ENCODE measurements at regions not wholly inside any gene's neighbourhood (a gene's known extent, or its start where the extent isn't known, plus 50 kb on each side); places are given as distances from the start of the nearest gene placed in this dataset.

DNA sequence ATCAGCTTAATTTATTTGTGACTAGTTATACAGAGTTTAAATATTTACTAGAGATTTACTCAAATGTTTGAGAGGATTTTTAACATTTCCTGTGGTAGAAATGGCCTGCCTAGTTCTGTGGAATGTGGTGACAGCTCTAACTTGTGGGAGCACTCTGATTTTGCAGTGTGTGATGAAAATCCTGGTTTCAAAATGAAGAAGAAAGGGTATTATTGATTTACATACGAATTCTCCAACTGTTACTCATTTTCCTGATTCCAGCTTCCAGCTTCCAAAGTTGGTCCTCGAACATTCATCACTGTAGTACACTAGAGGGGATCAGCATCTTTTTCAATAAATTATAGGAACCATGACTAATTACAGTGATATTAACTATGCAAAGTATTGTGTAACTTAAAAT is 462.7 kb upstream of the PKN2 start:
- Mint-ChIP-seq H3K9me3 (no peaks in the 10 kb centered on the region), H3K4me1 (peaks cover 2% of the 10 kb centered on the region), H3K4me3 (no peak overlapping the region), H3K27me3 (ENCODE audit: low read depth) (no peaks in the 10 kb centered on the region; the same call in 1 of the 2 replicates), H3K36me3 (no peaks in the 10 kb centered on the region), H3K27ac (no peak overlapping the region)
- POLR2A ChIA-PET, result no interaction called here
- CTCF ChIA-PET, result interaction anchor here (1.7 kb wide), 1 partner anchor 41 kb away, joined by 6 read pairs; no protein-coding TSS in a partner anchor
- ATAC-seq, result no peak
- TF ChIP-seq, protein P1, sequence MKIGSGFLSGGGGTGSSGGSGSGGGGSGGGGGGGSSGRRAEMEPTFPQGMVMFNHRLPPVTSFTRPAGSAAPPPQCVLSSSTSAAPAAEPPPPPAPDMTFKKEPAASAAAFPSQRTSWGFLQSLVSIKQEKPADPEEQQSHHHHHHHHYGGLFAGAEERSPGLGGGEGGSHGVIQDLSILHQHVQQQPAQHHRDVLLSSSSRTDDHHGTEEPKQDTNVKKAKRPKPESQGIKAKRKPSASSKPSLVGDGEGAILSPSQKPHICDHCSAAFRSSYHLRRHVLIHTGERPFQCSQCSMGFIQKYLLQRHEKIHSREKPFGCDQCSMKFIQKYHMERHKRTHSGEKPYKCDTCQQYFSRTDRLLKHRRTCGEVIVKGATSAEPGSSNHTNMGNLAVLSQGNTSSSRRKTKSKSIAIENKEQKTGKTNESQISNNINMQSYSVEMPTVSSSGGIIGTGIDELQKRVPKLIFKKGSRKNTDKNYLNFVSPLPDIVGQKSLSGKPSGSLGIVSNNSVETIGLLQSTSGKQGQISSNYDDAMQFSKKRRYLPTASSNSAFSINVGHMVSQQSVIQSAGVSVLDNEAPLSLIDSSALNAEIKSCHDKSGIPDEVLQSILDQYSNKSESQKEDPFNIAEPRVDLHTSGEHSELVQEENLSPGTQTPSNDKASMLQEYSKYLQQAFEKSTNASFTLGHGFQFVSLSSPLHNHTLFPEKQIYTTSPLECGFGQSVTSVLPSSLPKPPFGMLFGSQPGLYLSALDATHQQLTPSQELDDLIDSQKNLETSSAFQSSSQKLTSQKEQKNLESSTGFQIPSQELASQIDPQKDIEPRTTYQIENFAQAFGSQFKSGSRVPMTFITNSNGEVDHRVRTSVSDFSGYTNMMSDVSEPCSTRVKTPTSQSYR (CRISPR knock-in tag; IDR thresholded peaks at IDR 0.05), result no peak
- TF ChIP-seq SMAD4 (CRISPR knock-in tag; IDR thresholded peaks at IDR 0.05) (no peak), GABPB1 (CRISPR knock-in tag; IDR thresholded peaks at IDR 0.05) (no peak)
- no peak for DNase-seq (ENCODE audit: low spot score)

DNA sequence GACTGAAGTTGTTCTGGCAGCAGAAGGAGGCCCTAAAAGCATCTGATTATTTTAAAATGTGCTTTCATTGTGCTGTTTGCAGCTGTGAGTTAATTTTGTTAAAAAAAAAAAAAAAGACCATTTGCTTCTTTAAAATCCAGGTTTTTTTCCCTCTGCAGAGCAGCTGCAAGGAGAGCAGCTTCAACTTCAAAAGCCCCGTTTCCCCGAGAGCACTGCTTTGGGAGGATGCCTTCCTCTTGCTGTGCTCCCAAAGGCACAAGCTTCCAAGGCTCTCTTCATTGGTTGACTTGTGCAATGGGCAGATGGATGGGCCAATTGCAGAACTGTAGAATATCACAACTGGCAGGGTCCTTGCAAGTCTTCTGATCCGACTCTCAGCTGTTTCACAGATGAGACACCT is 459.2 kb upstream of the PKN2 start:
- H3K36me3 Mint-ChIP-seq, result no peaks in the 10 kb centered on the region
- ATAC-seq, result no peak
- CTCF ChIA-PET, result interaction anchor here (1.3 kb wide), 1 partner anchor 44 kb away, joined by 5 read pairs; no protein-coding TSS in a partner anchor

DNA sequence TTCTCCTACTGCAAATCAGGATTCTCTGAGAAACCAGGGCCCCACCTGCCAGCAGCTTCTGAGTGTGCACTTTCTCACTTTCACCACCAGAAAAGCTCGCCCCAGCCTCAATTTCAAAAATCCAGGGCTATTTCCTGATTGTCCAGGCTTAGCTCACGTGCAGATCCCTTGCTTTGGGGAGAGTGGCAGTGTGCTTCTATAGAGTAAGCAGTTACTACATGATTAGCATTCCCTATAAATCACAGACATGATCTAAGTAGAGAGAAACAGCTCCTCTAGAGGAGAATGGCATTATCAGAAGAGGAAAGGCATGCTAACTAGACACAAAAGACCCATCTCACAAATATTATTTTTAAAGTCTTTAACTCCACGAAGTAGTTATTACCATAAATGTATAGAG is 456.0 kb upstream of the PKN2 start:
- no peaks in the 10 kb centered on the region for H3K4me1 Mint-ChIP-seq
- H3K4me3 Mint-ChIP-seq, result no peak overlapping the region
- H3K27me3 Mint-ChIP-seq (ENCODE audit: low read depth), result no peaks in the 10 kb centered on the region
- H3K9me3 Mint-ChIP-seq, result no peaks in the 10 kb centered on the region
- no peak overlapping the region for H3K27ac Mint-ChIP-seq
- no peaks in the 10 kb centered on the region for H3K36me3 Mint-ChIP-seq
- no peak for DNase-seq (ENCODE audit: low spot score)
- CTCF ChIA-PET, result interaction anchor here (0.8 to 2.3 kb wide), 5 partner anchors 11 to 231 kb away, joined by 3 to 15 read pairs (median 3); no protein-coding TSS in a partner anchor
- POLR2A ChIA-PET, result no interaction called here
- peak; percentile 71 for ATAC-seq
- TF ChIP-seq, protein P2, sequence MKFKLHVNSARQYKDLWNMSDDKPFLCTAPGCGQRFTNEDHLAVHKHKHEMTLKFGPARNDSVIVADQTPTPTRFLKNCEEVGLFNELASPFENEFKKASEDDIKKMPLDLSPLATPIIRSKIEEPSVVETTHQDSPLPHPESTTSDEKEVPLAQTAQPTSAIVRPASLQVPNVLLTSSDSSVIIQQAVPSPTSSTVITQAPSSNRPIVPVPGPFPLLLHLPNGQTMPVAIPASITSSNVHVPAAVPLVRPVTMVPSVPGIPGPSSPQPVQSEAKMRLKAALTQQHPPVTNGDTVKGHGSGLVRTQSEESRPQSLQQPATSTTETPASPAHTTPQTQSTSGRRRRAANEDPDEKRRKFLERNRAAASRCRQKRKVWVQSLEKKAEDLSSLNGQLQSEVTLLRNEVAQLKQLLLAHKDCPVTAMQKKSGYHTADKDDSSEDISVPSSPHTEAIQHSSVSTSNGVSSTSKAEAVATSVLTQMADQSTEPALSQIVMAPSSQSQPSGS (CRISPR knock-in tag; IDR thresholded peaks at IDR 0.05; ENCODE audit: borderline replicate concordance, low read depth), result no peak
- TF ChIP-seq SMAD3 (CRISPR knock-in tag; IDR thresholded peaks at IDR 0.05; ENCODE audit: borderline replicate concordance) (no peak), FOXK1 (CRISPR knock-in tag; IDR thresholded peaks at IDR 0.05) (no peak), JUN (CRISPR knock-in tag; IDR thresholded peaks at IDR 0.05) (no peak), TCF7 (CRISPR knock-in tag; IDR thresholded peaks at IDR 0.05; ENCODE audit: low read depth) (no peak), NR2C2 (CRISPR knock-in tag; IDR thresholded peaks at IDR 0.05) (no peak), JAZF1 (CRISPR knock-in tag; IDR thresholded peaks at IDR 0.05) (no peak), ZNF671 (CRISPR knock-in tag; IDR thresholded peaks at IDR 0.05) (no peak), ZNF263 (CRISPR knock-in tag; IDR thresholded peaks at IDR 0.05; ENCODE audit: low read depth) (no peak), NFATC4 (CRISPR knock-in tag; IDR thresholded peaks at IDR 0.05) (no peak), TP53 (CRISPR knock-in tag; IDR thresholded peaks at IDR 0.05) (no peak), ZBTB21 (CRISPR knock-in tag; IDR thresholded peaks at IDR 0.05; ENCODE audit: borderline replicate concordance) (no peak)
- TF ChIP-seq, protein P3, sequence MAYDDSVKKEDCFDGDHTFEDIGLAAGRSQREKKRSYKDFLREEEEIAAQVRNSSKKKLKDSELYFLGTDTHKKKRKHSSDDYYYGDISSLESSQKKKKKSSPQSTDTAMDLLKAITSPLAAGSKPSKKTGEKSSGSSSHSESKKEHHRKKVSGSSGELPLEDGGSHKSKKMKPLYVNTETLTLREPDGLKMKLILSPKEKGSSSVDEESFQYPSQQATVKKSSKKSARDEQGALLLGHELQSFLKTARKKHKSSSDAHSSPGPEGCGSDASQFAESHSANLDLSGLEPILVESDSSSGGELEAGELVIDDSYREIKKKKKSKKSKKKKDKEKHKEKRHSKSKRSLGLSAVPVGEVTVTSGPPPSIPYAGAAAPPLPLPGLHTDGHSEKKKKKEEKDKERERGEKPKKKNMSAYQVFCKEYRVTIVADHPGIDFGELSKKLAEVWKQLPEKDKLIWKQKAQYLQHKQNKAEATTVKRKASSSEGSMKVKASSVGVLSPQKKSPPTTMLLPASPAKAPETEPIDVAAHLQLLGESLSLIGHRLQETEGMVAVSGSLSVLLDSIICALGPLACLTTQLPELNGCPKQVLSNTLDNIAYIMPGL (CRISPR knock-in tag; IDR thresholded peaks at IDR 0.05), result no peak
- TF ChIP-seq, protein P4, sequence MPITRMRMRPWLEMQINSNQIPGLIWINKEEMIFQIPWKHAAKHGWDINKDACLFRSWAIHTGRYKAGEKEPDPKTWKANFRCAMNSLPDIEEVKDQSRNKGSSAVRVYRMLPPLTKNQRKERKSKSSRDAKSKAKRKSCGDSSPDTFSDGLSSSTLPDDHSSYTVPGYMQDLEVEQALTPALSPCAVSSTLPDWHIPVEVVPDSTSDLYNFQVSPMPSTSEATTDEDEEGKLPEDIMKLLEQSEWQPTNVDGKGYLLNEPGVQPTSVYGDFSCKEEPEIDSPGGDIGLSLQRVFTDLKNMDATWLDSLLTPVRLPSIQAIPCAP (CRISPR knock-in tag; IDR thresholded peaks at IDR 0.05), result no peak
- TF ChIP-seq, protein P5, sequence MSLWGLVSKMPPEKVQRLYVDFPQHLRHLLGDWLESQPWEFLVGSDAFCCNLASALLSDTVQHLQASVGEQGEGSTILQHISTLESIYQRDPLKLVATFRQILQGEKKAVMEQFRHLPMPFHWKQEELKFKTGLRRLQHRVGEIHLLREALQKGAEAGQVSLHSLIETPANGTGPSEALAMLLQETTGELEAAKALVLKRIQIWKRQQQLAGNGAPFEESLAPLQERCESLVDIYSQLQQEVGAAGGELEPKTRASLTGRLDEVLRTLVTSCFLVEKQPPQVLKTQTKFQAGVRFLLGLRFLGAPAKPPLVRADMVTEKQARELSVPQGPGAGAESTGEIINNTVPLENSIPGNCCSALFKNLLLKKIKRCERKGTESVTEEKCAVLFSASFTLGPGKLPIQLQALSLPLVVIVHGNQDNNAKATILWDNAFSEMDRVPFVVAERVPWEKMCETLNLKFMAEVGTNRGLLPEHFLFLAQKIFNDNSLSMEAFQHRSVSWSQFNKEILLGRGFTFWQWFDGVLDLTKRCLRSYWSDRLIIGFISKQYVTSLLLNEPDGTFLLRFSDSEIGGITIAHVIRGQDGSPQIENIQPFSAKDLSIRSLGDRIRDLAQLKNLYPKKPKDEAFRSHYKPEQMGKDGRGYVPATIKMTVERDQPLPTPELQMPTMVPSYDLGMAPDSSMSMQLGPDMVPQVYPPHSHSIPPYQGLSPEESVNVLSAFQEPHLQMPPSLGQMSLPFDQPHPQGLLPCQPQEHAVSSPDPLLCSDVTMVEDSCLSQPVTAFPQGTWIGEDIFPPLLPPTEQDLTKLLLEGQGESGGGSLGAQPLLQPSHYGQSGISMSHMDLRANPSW (CRISPR knock-in tag; conservative IDR thresholded peaks at IDR 0.05; ENCODE audit: low read depth), result no peak

More for the DNA sequence above, 459.2 kb upstream of the PKN2 start:
- H3K27ac Mint-ChIP-seq, result no peak overlapping the region
- H3K4me1 Mint-ChIP-seq, result peaks cover 2% of the 10 kb centered on the region
- no peaks in the 10 kb centered on the region for H3K27me3 Mint-ChIP-seq (ENCODE audit: low read depth)
- TF ChIP-seq, protein P5 (CRISPR knock-in tag; conservative IDR thresholded peaks at IDR 0.05; ENCODE audit: low read depth), result no peak
- TF ChIP-seq ZNF263 (CRISPR knock-in tag; IDR thresholded peaks at IDR 0.05; ENCODE audit: low read depth), result peak; percentile 56; the same call in 1 of the 2 replicates
- H3K9me3 Mint-ChIP-seq, result no peaks in the 10 kb centered on the region
- POLR2A ChIA-PET, result interaction anchor here (0.6 kb wide), 1 partner anchor 8 kb away, joined by 3 read pairs; no protein-coding TSS in a partner anchor
- no peak for DNase-seq (ENCODE audit: low spot score)
- no peak overlapping the region for H3K4me3 Mint-ChIP-seq
